Peyer's patch (tissue), 4 donors: ENCODE measurements at regions not wholly inside any gene's neighbourhood (a gene's known extent, or its start where the extent isn't known, plus 50 kb on each side); places are given as distances from the start of the nearest gene placed in this dataset.

ENCODE experiments used
- DNase-seq, 3 donors: peaks; one replicate each; pipeline ENCODE4 v3.0.0-alpha.2; 2017 to 2019
- H3K27ac ChIP-seq, 4 donors: fragments of 200-600 bp; sonication (generic); one replicate each; pipeline ENCODE4 v1.5.1; 2016 to 2019
- H3K27me3 ChIP-seq, 2 donors: fragments of 200-600 bp; sonication (generic); one replicate each; pipeline ENCODE4 v1.5.1; 2019
- H3K36me3 ChIP-seq, 3 donors: fragments of 200-600 bp; sonication (generic); one replicate each; pipeline ENCODE4 v1.5.1; 2016 to 2019
- H3K4me1 ChIP-seq, 4 donors: fragments of 200-600 bp; sonication (generic); one replicate each; pipeline ENCODE4 v1.5.1; 2016 to 2019
- H3K4me3 ChIP-seq, 4 donors: fragments of 200-600 bp; sonication (generic); 1 replicate in 3 of 4; 2 replicates in 1 of 4; pipeline ENCODE4 v1.5.1; 2016 to 2019; ENCODE audit warnings: mild to moderate bottlenecking in 1 of 4
- H3K9me3 ChIP-seq, 4 donors: fragments of 200-600 bp; sonication (generic); one replicate each; pipeline ENCODE4 v1.5.1; 2016 to 2019; ENCODE audit warnings: mild to moderate bottlenecking in 1 of 4
- POLR2A ChIP-seq, 2 donors: fragments of 450-650 bp; IDR thresholded peaks; one replicate each; pipeline ENCODE4 v1.5.1; 2017; ENCODE audit warnings: antibody characterized with exemption in 2 of 2, mild to moderate bottlenecking in 2 of 2, moderate library complexity in 2 of 2
- TF ChIP-seq, protein P1 (sequence below), 6 experiments: fragments of 450-650 bp in 4 of 6; fragments of 200-600 bp in 2 of 6; sonication (generic) in 1 of 6; IDR thresholded peaks; one replicate each; pipeline ENCODE4 v1.5.1; 2017 to 2019; ENCODE audit warnings: antibody characterized with exemption in 6 of 6, mild to moderate bottlenecking in 3 of 6, moderate library complexity in 1 of 6

DNA sequence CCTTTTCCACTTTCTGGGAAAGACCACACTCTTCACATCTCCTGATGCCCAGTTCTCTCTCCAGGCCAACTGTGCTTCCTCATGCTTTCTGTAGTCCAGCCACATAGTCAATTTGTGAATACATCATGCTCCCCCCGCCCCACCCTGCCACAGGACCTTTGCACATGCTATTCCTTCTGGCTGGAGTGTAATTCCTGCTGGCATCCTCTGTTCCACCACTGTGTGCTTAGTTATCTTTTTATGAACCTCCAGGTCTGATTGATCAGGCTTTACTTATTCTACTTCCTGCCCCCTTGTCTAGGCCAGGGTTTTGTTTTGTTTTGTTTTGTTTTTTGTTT is 372.6 kb upstream of the RIOK2 start:
- H3K4me1 ChIP-seq: no peaks in the 10 kb centered on the region
- no peak overlapping the region for H3K27ac ChIP-seq
- H3K9me3 ChIP-seq: no peaks in the 10 kb centered on the region
- no peak for DNase-seq
- no peak overlapping the region for H3K4me3 ChIP-seq
- no peaks in the 10 kb centered on the region for H3K27me3 ChIP-seq
- TF ChIP-seq POLR2A (IDR thresholded peaks at IDR 0.05): no peak
- TF ChIP-seq, protein P1, sequence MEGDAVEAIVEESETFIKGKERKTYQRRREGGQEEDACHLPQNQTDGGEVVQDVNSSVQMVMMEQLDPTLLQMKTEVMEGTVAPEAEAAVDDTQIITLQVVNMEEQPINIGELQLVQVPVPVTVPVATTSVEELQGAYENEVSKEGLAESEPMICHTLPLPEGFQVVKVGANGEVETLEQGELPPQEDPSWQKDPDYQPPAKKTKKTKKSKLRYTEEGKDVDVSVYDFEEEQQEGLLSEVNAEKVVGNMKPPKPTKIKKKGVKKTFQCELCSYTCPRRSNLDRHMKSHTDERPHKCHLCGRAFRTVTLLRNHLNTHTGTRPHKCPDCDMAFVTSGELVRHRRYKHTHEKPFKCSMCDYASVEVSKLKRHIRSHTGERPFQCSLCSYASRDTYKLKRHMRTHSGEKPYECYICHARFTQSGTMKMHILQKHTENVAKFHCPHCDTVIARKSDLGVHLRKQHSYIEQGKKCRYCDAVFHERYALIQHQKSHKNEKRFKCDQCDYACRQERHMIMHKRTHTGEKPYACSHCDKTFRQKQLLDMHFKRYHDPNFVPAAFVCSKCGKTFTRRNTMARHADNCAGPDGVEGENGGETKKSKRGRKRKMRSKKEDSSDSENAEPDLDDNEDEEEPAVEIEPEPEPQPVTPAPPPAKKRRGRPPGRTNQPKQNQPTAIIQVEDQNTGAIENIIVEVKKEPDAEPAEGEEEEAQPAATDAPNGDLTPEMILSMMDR (IDR thresholded peaks at IDR 0.05): no peak
- no peaks in the 10 kb centered on the region for H3K36me3 ChIP-seq

- no peak overlapping the region for H3K4me3 ChIP-seq
- H3K27me3 ChIP-seq: no peaks in the 10 kb centered on the region
- no peaks in the 10 kb centered on the region for H3K9me3 ChIP-seq
- no peaks in the 10 kb centered on the region for H3K36me3 ChIP-seq
- no peaks in the 10 kb centered on the region for H3K4me1 ChIP-seq
- TF ChIP-seq, protein P1 (IDR thresholded peaks at IDR 0.05): no peak
- TF ChIP-seq POLR2A (IDR thresholded peaks at IDR 0.05): no peak
- H3K27ac ChIP-seq: no peak overlapping the region
- DNase-seq: no peak
Observed at GRCh38 chr5:97559827-97560598, 377.0 kb upstream of the RIOK2 start.

DNA sequence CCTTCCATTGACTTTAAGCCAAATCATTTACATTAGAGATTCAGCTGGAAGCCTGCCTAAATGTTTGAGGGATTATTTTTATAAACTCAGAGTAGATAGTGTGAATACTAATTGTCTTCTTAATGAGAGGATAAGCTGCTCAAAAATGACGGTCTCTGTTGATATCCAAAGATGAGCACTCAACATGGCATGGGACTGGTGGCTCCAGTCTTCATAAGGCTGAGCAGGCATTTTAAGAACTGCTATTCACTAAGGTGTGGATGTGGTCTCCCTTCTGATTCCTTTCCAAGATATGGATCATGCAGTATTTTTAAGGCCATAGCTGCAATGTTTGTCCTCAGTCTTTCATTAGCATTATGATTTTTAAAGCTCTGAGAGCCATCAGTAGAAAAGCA is 377.5 kb upstream of the RIOK2 start:
- no peaks in the 10 kb centered on the region for H3K4me1 ChIP-seq
- H3K27ac ChIP-seq: no peak overlapping the region
- H3K36me3 ChIP-seq: no peaks in the 10 kb centered on the region
- no peaks in the 10 kb centered on the region for H3K27me3 ChIP-seq
- TF ChIP-seq POLR2A (IDR thresholded peaks at IDR 0.05): no peak
- TF ChIP-seq, protein P1 (IDR thresholded peaks at IDR 0.05): no peak
- no peak for DNase-seq
- no peak overlapping the region for H3K4me3 ChIP-seq
- no peaks in the 10 kb centered on the region for H3K9me3 ChIP-seq

DNA sequence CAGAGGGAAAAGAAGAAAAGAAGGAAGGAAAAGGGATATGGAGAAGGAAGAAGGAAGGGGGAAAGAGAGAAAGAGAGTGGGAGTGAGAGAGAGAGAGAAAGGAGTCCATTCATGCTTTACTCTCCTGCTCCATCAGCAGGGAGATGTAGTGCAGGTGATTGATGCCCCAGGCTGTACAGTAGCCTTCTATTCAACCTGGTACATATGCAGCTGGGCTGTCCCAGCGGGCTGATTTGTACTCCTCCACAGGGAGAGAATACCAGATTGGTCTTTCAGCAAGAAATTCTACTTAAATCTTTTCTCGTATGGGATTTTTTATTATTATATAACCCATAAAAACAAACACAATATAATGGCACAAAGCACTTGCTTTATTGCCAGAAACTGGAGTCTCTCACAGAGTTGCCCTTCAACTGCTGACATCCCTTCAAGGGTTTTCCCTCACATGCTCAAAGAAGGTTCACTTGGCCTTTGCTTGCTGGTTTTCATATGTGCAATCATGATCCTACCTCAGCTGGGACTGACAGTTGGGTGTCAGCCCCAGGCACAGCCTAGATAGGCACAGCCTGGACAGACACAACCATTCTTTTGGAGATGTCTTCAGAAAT is 380.1 kb upstream of the RIOK2 start:
- Histone ChIP-seq H3K27ac (no peak overlapping the region), H3K4me1 (no peaks in the 10 kb centered on the region), H3K9me3 (no peaks in the 10 kb centered on the region), H3K36me3 (no peaks in the 10 kb centered on the region), H3K27me3 (no peaks in the 10 kb centered on the region), H3K4me3 (no peak overlapping the region)
- no peak for DNase-seq
- TF ChIP-seq POLR2A (IDR thresholded peaks at IDR 0.05): no peak
- TF ChIP-seq, protein P1 (IDR thresholded peaks at IDR 0.05): no peak

DNA sequence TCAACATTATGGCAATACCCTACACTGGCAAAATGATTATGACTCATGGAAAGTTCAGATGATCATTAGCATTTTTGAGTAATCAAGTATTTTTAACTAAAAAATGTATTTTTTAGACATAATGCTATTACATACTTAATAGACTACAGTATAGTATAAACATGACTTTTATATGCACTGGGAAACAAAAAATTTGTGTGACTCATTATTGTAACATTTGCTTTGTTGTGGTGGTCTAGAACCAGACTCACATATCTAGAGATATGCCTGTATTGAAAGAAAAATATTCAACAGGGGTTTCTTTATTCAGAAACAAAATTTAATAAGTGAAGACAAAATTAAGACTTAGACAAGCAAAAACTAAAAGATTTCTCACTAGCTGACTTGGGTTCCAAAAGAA is 385.3 kb upstream of the RIOK2 start:
- H3K4me3 ChIP-seq: no peak overlapping the region
- DNase-seq: no peak
- TF ChIP-seq, protein P1 (IDR thresholded peaks at IDR 0.05): no peak
- TF ChIP-seq POLR2A (IDR thresholded peaks at IDR 0.05): no peak
- H3K9me3 ChIP-seq: peaks cover 0 to 5% (median 0%) of the 10 kb centered on the region in 4 donors
- no peaks in the 10 kb centered on the region for H3K36me3 ChIP-seq
- H3K27me3 ChIP-seq: no peaks in the 10 kb centered on the region
- no peak overlapping the region for H3K27ac ChIP-seq
- no peaks in the 10 kb centered on the region for H3K4me1 ChIP-seq
